ENCODE measurements at regions not wholly inside any gene's neighbourhood (a gene's known extent, or its start where the extent isn't known, plus 50 kb on each side); places are given as distances from the start of the nearest gene placed in this dataset.

DNA sequence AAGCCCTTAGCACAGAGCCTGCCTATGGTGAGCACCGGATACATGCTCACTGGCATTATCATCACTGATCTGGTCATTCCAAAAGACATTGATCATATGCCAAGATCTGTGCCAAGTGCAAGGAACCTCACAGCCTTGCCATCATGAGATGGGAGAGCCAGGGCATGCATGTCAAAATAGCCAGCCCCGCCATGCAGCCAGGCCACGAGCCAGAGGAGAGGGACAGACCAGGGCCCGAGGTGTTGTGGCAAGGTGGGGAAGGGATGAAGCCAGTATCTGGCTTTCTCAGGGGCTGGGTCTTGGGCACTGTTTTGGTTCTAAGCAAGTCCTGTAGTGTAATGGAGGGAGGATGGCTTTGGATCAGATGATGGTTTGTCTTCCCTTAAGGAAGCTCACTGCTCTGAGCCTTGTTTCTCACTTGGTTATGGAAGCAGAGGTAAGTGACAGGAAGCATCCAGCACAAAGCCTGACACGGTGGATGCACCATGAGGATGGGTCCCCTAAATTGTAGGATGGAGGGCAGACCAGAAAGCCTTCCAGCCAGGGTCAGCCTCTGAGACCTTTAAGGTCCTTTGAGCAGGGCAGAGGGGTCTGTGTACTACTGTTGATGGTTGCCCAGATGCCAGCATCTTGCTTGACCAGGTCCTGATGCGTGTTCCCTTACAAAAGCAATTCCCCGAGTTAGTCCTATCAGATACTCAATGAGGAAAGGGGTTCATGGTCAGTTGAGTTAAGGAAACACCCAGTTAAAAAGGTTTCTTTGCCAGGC, 247.7 kb upstream of the TLE3 start:
- no peak for TF ChIP-seq EZH2 (IDR thresholded peaks at IDR 0.05; ENCODE audit: low read length, missing control alignments)
- TF ChIP-seq, protein P1, sequence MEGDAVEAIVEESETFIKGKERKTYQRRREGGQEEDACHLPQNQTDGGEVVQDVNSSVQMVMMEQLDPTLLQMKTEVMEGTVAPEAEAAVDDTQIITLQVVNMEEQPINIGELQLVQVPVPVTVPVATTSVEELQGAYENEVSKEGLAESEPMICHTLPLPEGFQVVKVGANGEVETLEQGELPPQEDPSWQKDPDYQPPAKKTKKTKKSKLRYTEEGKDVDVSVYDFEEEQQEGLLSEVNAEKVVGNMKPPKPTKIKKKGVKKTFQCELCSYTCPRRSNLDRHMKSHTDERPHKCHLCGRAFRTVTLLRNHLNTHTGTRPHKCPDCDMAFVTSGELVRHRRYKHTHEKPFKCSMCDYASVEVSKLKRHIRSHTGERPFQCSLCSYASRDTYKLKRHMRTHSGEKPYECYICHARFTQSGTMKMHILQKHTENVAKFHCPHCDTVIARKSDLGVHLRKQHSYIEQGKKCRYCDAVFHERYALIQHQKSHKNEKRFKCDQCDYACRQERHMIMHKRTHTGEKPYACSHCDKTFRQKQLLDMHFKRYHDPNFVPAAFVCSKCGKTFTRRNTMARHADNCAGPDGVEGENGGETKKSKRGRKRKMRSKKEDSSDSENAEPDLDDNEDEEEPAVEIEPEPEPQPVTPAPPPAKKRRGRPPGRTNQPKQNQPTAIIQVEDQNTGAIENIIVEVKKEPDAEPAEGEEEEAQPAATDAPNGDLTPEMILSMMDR (conservative IDR thresholded peaks at IDR 0.05 in 1 of 2, IDR thresholded peaks at IDR 0.05 in 1 of 2; ENCODE audit: low read depth in 1 of 2, low read length in 2 of 2): no peak
- Histone ChIP-seq H3K4me2 (ENCODE audit: extremely low read depth, insufficient read depth, low read length) (no peak overlapping the region), H2AFZ (ENCODE audit: low read length) (no peak overlapping the region), H3K36me3 (ENCODE audit: control insufficient read depth, insufficient read depth, low read length) (no peaks in the 10 kb centered on the region), H3K4me3 (replicated peaks in 1 of 4; ENCODE audit: control extremely low read depth in 1 of 4, insufficient read depth in 1 of 4, low read depth in 3 of 4, low read length in 4 of 4) (no peak overlapping the region), H3K27me3 (ENCODE audit: control insufficient read depth, insufficient read depth, low read length) (peaks cover 5% of the 10 kb centered on the region), H3K4me1 (ENCODE audit: control insufficient read depth, extremely low read depth, insufficient read depth, low read length) (no peaks in the 10 kb centered on the region), H3K79me2 (ENCODE audit: control insufficient read depth, insufficient read depth, low read length) (no peaks in the 10 kb centered on the region), H4K20me1 (ENCODE audit: control insufficient read depth, extremely low read depth, insufficient read depth, low read length) (no peaks in the 10 kb centered on the region), H3K27ac (ENCODE audit: insufficient read depth, low read length) (no peak overlapping the region), H3K9ac (ENCODE audit: insufficient read depth, low read length) (no peak overlapping the region), H3K9me3 (ENCODE audit: control insufficient read depth, insufficient read depth, low read depth, low read length) (no peaks in the 10 kb centered on the region)
- DNase-seq (ENCODE audit: low read depth in 2 of 2): no peak

DNA sequence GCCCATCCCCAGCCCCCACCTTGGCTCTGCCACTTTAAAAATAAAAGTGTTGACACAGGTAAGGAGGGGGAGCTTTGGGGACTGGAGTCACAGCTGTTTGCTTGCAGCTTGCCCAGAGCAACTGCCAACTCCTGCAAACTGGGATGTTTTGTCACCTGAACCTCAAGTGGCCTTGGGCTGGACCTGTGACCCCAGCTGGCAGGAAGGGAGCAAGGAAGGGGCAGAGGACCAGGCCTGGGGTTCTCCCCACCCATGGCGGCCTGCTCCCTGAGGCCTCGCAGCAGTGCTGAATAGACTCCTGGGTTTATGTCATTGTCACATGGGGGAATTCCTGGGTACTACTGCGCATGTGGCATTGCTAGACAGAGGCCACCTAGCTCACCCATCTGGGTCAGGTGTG, 246.9 kb upstream of the TLE3 start:
- no peak overlapping the region for H3K4me2 ChIP-seq (ENCODE audit: extremely low read depth, insufficient read depth, low read length)
- H2AFZ ChIP-seq (ENCODE audit: low read length): no peak overlapping the region
- no peaks in the 10 kb centered on the region for H3K36me3 ChIP-seq (ENCODE audit: control insufficient read depth, insufficient read depth, low read length)
- H3K9ac ChIP-seq (ENCODE audit: insufficient read depth, low read length): no peak overlapping the region
- no peaks in the 10 kb centered on the region for H3K9me3 ChIP-seq (ENCODE audit: control insufficient read depth, insufficient read depth, low read depth, low read length)
- H4K20me1 ChIP-seq (ENCODE audit: control insufficient read depth, extremely low read depth, insufficient read depth, low read length): no peaks in the 10 kb centered on the region
- no peak for DNase-seq (ENCODE audit: low read depth in 2 of 2)
- H3K27ac ChIP-seq (ENCODE audit: insufficient read depth, low read length): no peak overlapping the region
- H3K4me1 ChIP-seq (ENCODE audit: control insufficient read depth, extremely low read depth, insufficient read depth, low read length): peaks cover 1% of the 10 kb centered on the region
- peaks cover 5% of the 10 kb centered on the region for H3K27me3 ChIP-seq (ENCODE audit: control insufficient read depth, insufficient read depth, low read length)
- TF ChIP-seq, protein P1 (conservative IDR thresholded peaks at IDR 0.05 in 1 of 2, IDR thresholded peaks at IDR 0.05 in 1 of 2; ENCODE audit: low read depth in 1 of 2, low read length in 2 of 2): no peak
- TF ChIP-seq EZH2 (IDR thresholded peaks at IDR 0.05; ENCODE audit: low read length, missing control alignments): no peak
- H3K79me2 ChIP-seq (ENCODE audit: control insufficient read depth, insufficient read depth, low read length): no peaks in the 10 kb centered on the region
- H3K4me3 ChIP-seq (replicated peaks in 1 of 4; ENCODE audit: control extremely low read depth in 1 of 4, insufficient read depth in 1 of 4, low read depth in 3 of 4, low read length in 4 of 4): no peak overlapping the region

DNA sequence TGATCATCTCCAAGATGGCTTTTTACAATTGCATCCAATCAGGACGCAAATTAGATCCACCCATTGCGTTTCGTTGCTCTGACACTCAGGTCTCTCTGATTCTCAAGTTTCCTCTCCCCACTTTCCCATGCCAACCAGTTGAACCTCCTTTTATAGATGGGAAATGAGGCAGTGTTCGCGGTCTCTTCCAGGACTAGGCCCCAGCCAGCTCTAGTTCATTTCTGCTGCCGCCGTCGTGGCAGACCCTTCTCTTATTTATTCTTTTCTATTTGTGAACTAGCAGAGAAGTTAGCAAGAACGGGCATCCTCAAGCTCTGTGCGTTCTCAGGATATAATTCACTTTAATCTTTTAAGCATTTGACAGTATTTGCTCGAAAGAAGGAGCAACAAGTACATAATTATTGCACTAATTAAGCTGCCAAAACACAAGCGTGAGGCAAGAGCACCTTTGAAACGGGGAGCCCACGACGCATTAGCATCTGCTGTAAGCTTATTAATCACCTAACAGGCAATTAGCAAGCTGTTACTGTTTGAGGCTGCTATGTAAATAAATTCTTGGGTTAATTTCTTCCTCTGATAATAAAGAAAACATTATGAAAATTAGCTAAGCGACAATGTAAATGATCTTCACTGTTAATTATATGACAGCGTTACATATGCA, 246.4 kb upstream of the TLE3 start:
- Histone ChIP-seq H3K4me3 (replicated peaks in 1 of 4; ENCODE audit: control extremely low read depth in 1 of 4, insufficient read depth in 1 of 4, low read depth in 3 of 4, low read length in 4 of 4) (no peak overlapping the region), H4K20me1 (ENCODE audit: control insufficient read depth, extremely low read depth, insufficient read depth, low read length) (no peaks in the 10 kb centered on the region), H3K4me2 (ENCODE audit: extremely low read depth, insufficient read depth, low read length) (no peak overlapping the region), H3K27me3 (ENCODE audit: control insufficient read depth, insufficient read depth, low read length) (peaks cover 2% of the 10 kb centered on the region), H3K27ac (ENCODE audit: insufficient read depth, low read length) (no peak overlapping the region), H2AFZ (ENCODE audit: low read length) (no peak overlapping the region), H3K79me2 (ENCODE audit: control insufficient read depth, insufficient read depth, low read length) (no peaks in the 10 kb centered on the region), H3K36me3 (ENCODE audit: control insufficient read depth, insufficient read depth, low read length) (no peaks in the 10 kb centered on the region), H3K4me1 (ENCODE audit: control insufficient read depth, extremely low read depth, insufficient read depth, low read length) (peaks cover 2% of the 10 kb centered on the region), H3K9me3 (ENCODE audit: control insufficient read depth, insufficient read depth, low read depth, low read length) (no peaks in the 10 kb centered on the region), H3K9ac (ENCODE audit: insufficient read depth, low read length) (no peak overlapping the region)
- TF ChIP-seq, protein P1 (conservative IDR thresholded peaks at IDR 0.05 in 1 of 2, IDR thresholded peaks at IDR 0.05 in 1 of 2; ENCODE audit: low read depth in 1 of 2, low read length in 2 of 2): no peak
- no peak for TF ChIP-seq EZH2 (IDR thresholded peaks at IDR 0.05; ENCODE audit: low read length, missing control alignments)
- DNase-seq (ENCODE audit: low read depth in 2 of 2): no peak
